Right lobe of liver (tissue), 6 donors: ENCODE measurements at regions not wholly inside any gene's neighbourhood (a gene's known extent, or its start where the extent isn't known, plus 50 kb on each side); places are given as distances from the start of the nearest gene placed in this dataset.

Source experiments
- ATAC-seq, 4 donors: fragments of 200-7000 bp; cut with Tn5 transposase; one replicate each; pipeline ENCODE4 v1.9.1; 2020; ENCODE audit warnings: mild to moderate bottlenecking in 4 of 4, moderate library complexity in 4 of 4
- DNase-seq, 3 donors: peaks; one replicate each; pipeline ENCODE4 v3.0.0-alpha.2; 2020
- H3K27ac ChIP-seq, 3 donors: fragments of 200-600 bp; one replicate each; pipeline ENCODE4 v1.8.0; 2022
- H3K27me3 ChIP-seq, 2 donors: fragments of 200-600 bp; one replicate each; pipeline ENCODE4 v1.8.0; 2022
- H3K36me3 ChIP-seq, 4 donors: fragments of 200-600 bp; sonication (generic) in 1 of 4; one replicate each; pipeline versions ENCODE4 v1.5.1 to v1.8.0; 2017 to 2022; ENCODE audit warnings: control low read depth in 1 of 4
- H3K4me1 ChIP-seq, 4 donors: fragments of 200-600 bp; sonication (generic) in 1 of 4; one replicate each; pipeline versions ENCODE4 v1.5.1 to v1.8.0; 2017 to 2022; ENCODE audit warnings: control low read depth in 1 of 4
- H3K4me3 ChIP-seq, 3 donors: fragments of 200-600 bp; one replicate each; pipeline ENCODE4 v1.8.0; 2022
- H3K9me3 ChIP-seq, 4 donors: fragments of 200-600 bp; sonication (generic) in 1 of 4; one replicate each; pipeline versions ENCODE4 v1.5.1 to v1.8.0; 2017 to 2022; ENCODE audit warnings: control low read depth in 1 of 4
- POLR2A ChIP-seq: fragments of 450-650 bp; IDR thresholded peaks from one replicate; pipeline ENCODE4 v1.6.1; 2017; ENCODE audit warnings: antibody characterized with exemption, mild to moderate bottlenecking
- WGBS: methylation state at CpG from one replicate; pipeline ENCODE4 v1.1.6; 2018; ENCODE audit warnings: low coverage, low lambda C conversion rate; ENCODE audit not compliant: insufficient coverage; ENCODE audit errors: missing lambda C conversion rate; 5-methylcytosine and 5-hydroxymethylcytosine counted together
- intact Hi-C, 2 donors: fragments of 100-400 bp; cut with DNase I; formaldehyde crosslinking; loops; one replicate each; pipeline versions ENCODE4 v1.11.2 to v1.14.1; 2022
- TF ChIP-seq, protein P1 (sequence below), 4 donors: fragments of 200-600 bp in 3 of 4; fragments of 450-650 bp in 1 of 4; IDR thresholded peaks; one replicate each; pipeline versions ENCODE4 v1.5.1 to v1.8.0; 2016 to 2022; ENCODE audit warnings: antibody characterized with exemption in 4 of 4, mild to moderate bottlenecking in 2 of 4
- donor health status: DM: no; HTN: yes; CAD: no.
- donor health status: DM: no; HTN: no; CAD: no.
- donor health status: DM: no; HTN: no; CAD: no.
- donor health status: DM: no; HTN: yes; CAD: no.
- donor health status: DM: no; HTN: yes; CAD: no.

- H3K9me3 ChIP-seq, result no peaks in the 10 kb centered on the region
- no peaks in the 10 kb centered on the region for H3K27me3 ChIP-seq
- TF ChIP-seq, protein P1, sequence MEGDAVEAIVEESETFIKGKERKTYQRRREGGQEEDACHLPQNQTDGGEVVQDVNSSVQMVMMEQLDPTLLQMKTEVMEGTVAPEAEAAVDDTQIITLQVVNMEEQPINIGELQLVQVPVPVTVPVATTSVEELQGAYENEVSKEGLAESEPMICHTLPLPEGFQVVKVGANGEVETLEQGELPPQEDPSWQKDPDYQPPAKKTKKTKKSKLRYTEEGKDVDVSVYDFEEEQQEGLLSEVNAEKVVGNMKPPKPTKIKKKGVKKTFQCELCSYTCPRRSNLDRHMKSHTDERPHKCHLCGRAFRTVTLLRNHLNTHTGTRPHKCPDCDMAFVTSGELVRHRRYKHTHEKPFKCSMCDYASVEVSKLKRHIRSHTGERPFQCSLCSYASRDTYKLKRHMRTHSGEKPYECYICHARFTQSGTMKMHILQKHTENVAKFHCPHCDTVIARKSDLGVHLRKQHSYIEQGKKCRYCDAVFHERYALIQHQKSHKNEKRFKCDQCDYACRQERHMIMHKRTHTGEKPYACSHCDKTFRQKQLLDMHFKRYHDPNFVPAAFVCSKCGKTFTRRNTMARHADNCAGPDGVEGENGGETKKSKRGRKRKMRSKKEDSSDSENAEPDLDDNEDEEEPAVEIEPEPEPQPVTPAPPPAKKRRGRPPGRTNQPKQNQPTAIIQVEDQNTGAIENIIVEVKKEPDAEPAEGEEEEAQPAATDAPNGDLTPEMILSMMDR (IDR thresholded peaks at IDR 0.05), result no peak
- no peak for TF ChIP-seq POLR2A
- no peak overlapping the region for H3K4me3 ChIP-seq
- intact Hi-C loops, result no loop called here
- no peaks in the 10 kb centered on the region for H3K36me3 ChIP-seq
- no peaks in the 10 kb centered on the region for H3K4me1 ChIP-seq
- no peak overlapping the region for H3K27ac ChIP-seq
- ATAC-seq (no peak), DNase-seq (no peak)
These were observed 126.5 kb downstream of the HHIPL2 start for GRCh38 chr1:222421380-222421779.

- no peak for ATAC-seq
- no peaks in the 10 kb centered on the region for H3K36me3 ChIP-seq
- H3K27me3 ChIP-seq, result no peaks in the 10 kb centered on the region
- WGBS, result 81% methylated on average over 1 of the region's 1 CpG
- TF ChIP-seq, protein P1 (IDR thresholded peaks at IDR 0.05), result no peak
- no peak for TF ChIP-seq POLR2A
- intact Hi-C loops, result no loop called here
- H3K27ac ChIP-seq, result no peak overlapping the region
- DNase-seq, result no peak
- no peak overlapping the region for H3K4me3 ChIP-seq
- H3K9me3 ChIP-seq, result no peaks in the 10 kb centered on the region
- no peaks in the 10 kb centered on the region for H3K4me1 ChIP-seq
These were observed 127.3 kb downstream of the HHIPL2 start for GRCh38 chr1:222420633-222421032.

DNA sequence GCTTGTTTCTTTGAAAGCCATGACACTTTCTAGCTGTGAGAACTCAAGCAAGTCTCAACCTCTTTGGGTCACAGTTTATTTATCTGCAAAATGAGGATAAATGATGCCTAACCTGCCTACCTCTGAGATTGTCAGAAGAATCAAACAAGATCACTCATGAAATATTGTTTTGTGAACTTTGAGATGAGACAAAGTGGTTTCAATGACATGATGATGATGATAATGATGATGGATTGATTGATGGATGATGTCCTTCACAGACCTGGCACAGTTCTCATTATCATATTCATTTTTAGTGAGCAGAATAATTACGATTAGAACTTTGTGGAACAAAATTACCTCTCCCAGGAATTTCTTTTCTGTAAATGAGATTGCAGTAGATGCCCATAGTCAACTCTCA is 129.2 kb downstream of the HHIPL2 start:
- Histone ChIP-seq H3K9me3 (no peaks in the 10 kb centered on the region), H3K4me1 (no peaks in the 10 kb centered on the region), H3K36me3 (no peaks in the 10 kb centered on the region), H3K27me3 (no peaks in the 10 kb centered on the region), H3K27ac (no peak overlapping the region), H3K4me3 (no peak overlapping the region)
- DNase-seq (no peak), ATAC-seq (no peak)
- WGBS, result 43% methylated on average over 1 of the region's 1 CpG
- no peak for TF ChIP-seq POLR2A
- TF ChIP-seq, protein P1 (IDR thresholded peaks at IDR 0.05), result no peak
- intact Hi-C loops, result no loop called here

DNA sequence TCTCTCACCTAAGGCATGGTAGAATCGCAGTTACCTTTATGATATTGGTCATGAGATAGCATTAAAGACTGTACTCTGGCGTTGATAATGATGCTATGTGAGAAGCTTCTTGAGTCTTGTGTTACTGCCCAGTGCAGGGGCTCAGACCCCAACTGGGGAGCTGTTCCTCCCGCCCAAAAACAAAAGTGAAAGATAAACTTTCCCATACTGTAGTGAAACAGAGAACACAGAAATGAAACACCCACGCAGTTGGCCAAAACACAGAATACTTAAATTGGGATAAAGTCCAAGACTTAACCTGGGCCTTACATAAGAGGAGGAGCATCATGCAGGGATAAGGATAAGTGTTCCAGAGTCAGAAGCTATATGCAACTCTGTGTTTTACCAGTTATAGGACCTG is 130.6 kb downstream of the HHIPL2 start:
- Histone ChIP-seq H3K9me3 (no peaks in the 10 kb centered on the region), H3K27ac (no peak overlapping the region), H3K4me1 (no peaks in the 10 kb centered on the region), H3K36me3 (no peaks in the 10 kb centered on the region), H3K27me3 (no peaks in the 10 kb centered on the region), H3K4me3 (no peak overlapping the region)
- ATAC-seq, result peak in 1 of 4 donors; percentile 44
- WGBS, result 64% methylated on average over 4 of the region's 4 CpGs
- TF ChIP-seq, protein P1 (IDR thresholded peaks at IDR 0.05), result no peak
- intact Hi-C loops, result no loop called here
- no peak for DNase-seq
